ENCODE measurements at regions not wholly inside any gene's neighbourhood (a gene's known extent, or its start where the extent isn't known, plus 50 kb on each side); places are given as distances from the start of the nearest gene placed in this dataset.

DNA sequence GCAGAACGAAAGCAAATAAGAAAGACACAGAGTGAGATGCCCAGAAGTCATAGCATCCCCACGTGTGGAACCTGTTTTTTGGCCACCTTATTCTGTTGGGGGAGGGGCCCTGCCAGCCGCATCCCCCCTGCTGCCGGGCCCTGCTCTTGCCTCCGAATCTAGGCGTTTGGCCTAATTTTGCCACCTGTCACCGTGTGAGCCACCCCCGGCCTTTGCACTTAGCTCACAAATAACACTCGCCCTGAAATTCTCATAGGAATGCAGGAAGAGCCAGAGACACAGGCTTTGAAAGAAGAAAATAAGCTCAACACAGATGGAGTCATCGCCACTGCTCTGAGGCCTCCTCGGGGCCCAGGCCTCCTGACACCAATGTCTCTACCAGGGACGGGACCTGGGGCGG lies 522.6 kb upstream of the SALL3 start:
- BruUV-seq (replicated peaks) = no TSS peak
- Histone ChIP-seq H3K4me1 (ENCODE audit: insufficient read depth, low read length, poor library complexity, severe bottlenecking) (no peaks in the 10 kb centered on the region), H3K4me3 (ENCODE audit: low read depth, low read length, poor library complexity, severe bottlenecking) (no peak overlapping the region), H3K36me3 (ENCODE audit: insufficient read depth, low read length) (no peaks in the 10 kb centered on the region), H3K79me2 (ENCODE audit: insufficient read depth, low read depth, low read length) (no peaks in the 10 kb centered on the region), H3K9me3 (ENCODE audit: low read length) (no peaks in the 10 kb centered on the region), H4K20me1 (ENCODE audit: insufficient read depth, low read length) (no peaks in the 10 kb centered on the region), H3K27ac (ENCODE audit: low read depth, low read length, poor library complexity, severe bottlenecking) (no peak overlapping the region), H2AFZ (ENCODE audit: low read length) (no peak overlapping the region), H3K9me2 (ENCODE audit: insufficient read depth, low read length) (no peaks in the 10 kb centered on the region), H3K4me2 (ENCODE audit: low read length) (no peak overlapping the region)
- POLR2A ChIA-PET = no interaction called here
- intact Hi-C loops (cut with micrococcal nuclease; ENCODE audit: unreplicated experiment) = no loop called here
- CTCF ChIA-PET (ENCODE audit: unreplicated experiment) = no interaction called here
- no peak for TF ChIP-seq CTCF (conservative IDR thresholded peaks at IDR 0.05; ENCODE audit: low read length)
- no peak for TF ChIP-seq EZH2phosphoT487 (IDR thresholded peaks at IDR 0.05; ENCODE audit: borderline replicate concordance, low read depth, low read length)
- DNase-seq (ENCODE audit: low spot score) = no peak

- BruUV-seq (replicated peaks) = no TSS peak
- Histone ChIP-seq H3K4me3 (ENCODE audit: low read depth, low read length, poor library complexity, severe bottlenecking) (no peak overlapping the region), H3K9me2 (ENCODE audit: insufficient read depth, low read length) (no peaks in the 10 kb centered on the region), H3K27ac (ENCODE audit: low read depth, low read length, poor library complexity, severe bottlenecking) (no peak overlapping the region), H2AFZ (ENCODE audit: low read length) (no peak overlapping the region), H3K79me2 (ENCODE audit: insufficient read depth, low read depth, low read length) (no peaks in the 10 kb centered on the region), H3K9me3 (ENCODE audit: low read length) (no peaks in the 10 kb centered on the region), H3K36me3 (ENCODE audit: insufficient read depth, low read length) (no peaks in the 10 kb centered on the region), H3K4me1 (ENCODE audit: insufficient read depth, low read length, poor library complexity, severe bottlenecking) (no peaks in the 10 kb centered on the region), H4K20me1 (ENCODE audit: insufficient read depth, low read length) (no peaks in the 10 kb centered on the region), H3K4me2 (ENCODE audit: low read length) (no peak overlapping the region)
- no peak for DNase-seq (ENCODE audit: low spot score)
- intact Hi-C loops (cut with micrococcal nuclease; ENCODE audit: unreplicated experiment) = no loop called here
- ChIA-PET POLR2A (no interaction called here), CTCF (ENCODE audit: unreplicated experiment) (no interaction called here)
- TF ChIP-seq CTCF (conservative IDR thresholded peaks at IDR 0.05; ENCODE audit: low read length) = no peak
- TF ChIP-seq EZH2phosphoT487 (IDR thresholded peaks at IDR 0.05; ENCODE audit: borderline replicate concordance, low read depth, low read length) = no peak
These were observed 521.9 kb upstream of the SALL3 start for GRCh38 chr18:78457731-78458130.

DNA sequence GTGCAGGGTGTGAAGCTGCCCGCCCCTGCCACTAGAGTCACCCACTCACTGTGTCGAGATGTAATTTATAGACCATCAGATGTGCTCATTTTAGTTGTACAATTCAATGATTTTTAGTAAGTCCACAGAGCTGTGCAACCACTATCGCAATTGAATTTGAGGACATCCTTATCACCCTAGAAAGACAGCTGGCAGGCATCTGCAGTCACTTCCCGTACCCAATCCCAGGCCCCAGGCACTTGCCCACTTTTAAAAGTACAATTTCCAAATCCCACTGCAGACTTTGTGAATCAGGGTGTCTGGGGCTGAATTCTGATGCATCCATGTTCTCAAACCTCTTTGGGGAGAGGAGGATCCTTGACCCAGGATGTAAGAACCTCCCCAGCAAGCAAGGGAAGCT lies 521.3 kb upstream of the SALL3 start:
- Histone ChIP-seq H3K36me3 (ENCODE audit: insufficient read depth, low read length) (no peaks in the 10 kb centered on the region), H3K79me2 (ENCODE audit: insufficient read depth, low read depth, low read length) (no peaks in the 10 kb centered on the region), H2AFZ (ENCODE audit: low read length) (no peak overlapping the region), H3K9me2 (ENCODE audit: insufficient read depth, low read length) (no peaks in the 10 kb centered on the region), H3K4me3 (ENCODE audit: low read depth, low read length, poor library complexity, severe bottlenecking) (no peak overlapping the region), H3K4me2 (ENCODE audit: low read length) (no peak overlapping the region), H3K9me3 (ENCODE audit: low read length) (no peaks in the 10 kb centered on the region), H3K4me1 (ENCODE audit: insufficient read depth, low read length, poor library complexity, severe bottlenecking) (no peaks in the 10 kb centered on the region), H3K27ac (ENCODE audit: low read depth, low read length, poor library complexity, severe bottlenecking) (no peak overlapping the region), H4K20me1 (ENCODE audit: insufficient read depth, low read length) (no peaks in the 10 kb centered on the region)
- POLR2A ChIA-PET = no interaction called here
- BruUV-seq (replicated peaks) = no TSS peak
- no peak for TF ChIP-seq EZH2phosphoT487 (IDR thresholded peaks at IDR 0.05; ENCODE audit: borderline replicate concordance, low read depth, low read length)
- intact Hi-C loops (cut with micrococcal nuclease; ENCODE audit: unreplicated experiment) = no loop called here
- no peak for DNase-seq (ENCODE audit: low spot score)
- CTCF ChIA-PET (ENCODE audit: unreplicated experiment) = no interaction called here
